Neural progenitor cell (in vitro differentiated cells): ENCODE measurements at regions not wholly inside any gene's neighbourhood (a gene's known extent, or its start where the extent isn't known, plus 50 kb on each side); places are given as distances from the start of the nearest gene placed in this dataset.

Source experiments
- DNase-seq: peaks from one replicate; pipeline ENCODE4 v3.0.0-alpha.2; 2016; ENCODE audit warnings: low spot score
- H2AFZ ChIP-seq: fragments of 200-600 bp; sonication (generic); replicated peaks from 2 replicates; pipeline ENCODE4 v1.6.1; 2016; ENCODE audit warnings: antibody characterized with exemption
- H3F3A ChIP-seq: fragments of 200-600 bp; sonication (generic); 2 replicates; pipeline ENCODE4 v1.6.1; 2016; ENCODE audit warnings: antibody characterized with exemption, low read depth
- H3K27ac ChIP-seq: fragments of 200-600 bp; sonication (generic); 2 replicates; pipeline ENCODE4 v1.5.1; 2016; ENCODE audit warnings: mild to moderate bottlenecking
- H3K27me3 ChIP-seq: fragments of 200-600 bp; sonication (generic); 2 replicates; pipeline ENCODE4 v1.6.1; 2016; ENCODE audit warnings: mild to moderate bottlenecking, moderate library complexity
- H3K36me3 ChIP-seq: fragments of 200-600 bp; sonication (generic); 2 replicates; pipeline ENCODE4 v1.5.1; 2016
- H3K4me1 ChIP-seq: fragments of 200-600 bp; sonication (generic); 2 replicates; pipeline ENCODE4 v1.6.1; 2016; ENCODE audit warnings: mixed run types
- H3K4me2 ChIP-seq: fragments of 200-600 bp; sonication (generic); 2 replicates; pipeline ENCODE4 v1.6.1; 2016
- H3K4me3 ChIP-seq: fragments of 200-600 bp; sonication (generic); 2 replicates; pipeline ENCODE4 v1.5.1; 2016
- H3K79me2 ChIP-seq: fragments of 200-600 bp; sonication (generic); 2 replicates; pipeline ENCODE4 v1.6.1; 2016; ENCODE audit warnings: low read depth
- H3K9ac ChIP-seq: fragments of 200-600 bp; sonication (generic); 2 replicates; pipeline ENCODE4 v1.6.1; 2016
- H3K9me3 ChIP-seq: fragments of 200-600 bp; sonication (generic); 2 replicates; pipeline ENCODE4 v1.5.1; 2016; ENCODE audit warnings: low read depth
- H4K20me1 ChIP-seq: fragments of 200-600 bp; sonication (generic); 2 replicates; pipeline ENCODE4 v1.6.1; 2016; ENCODE audit warnings: low read depth
- H3K27ac Mint-ChIP-seq: 3 replicates; pipeline ENCODE4 v1.8.0; 2021; ENCODE audit warnings: mixed read lengths
- H3K27me3 Mint-ChIP-seq: 2 replicates; pipeline ENCODE4 v1.8.0; 2022; ENCODE audit warnings: low read depth, mild to moderate bottlenecking, inconsistent platforms, moderate library complexity, mixed read lengths; ENCODE audit not compliant: insufficient read depth
- H3K36me3 Mint-ChIP-seq: 3 replicates; pipeline ENCODE4 v1.8.0; 2021; ENCODE audit warnings: mixed read lengths
- H3K4me1 Mint-ChIP-seq: 3 replicates; pipeline ENCODE4 v1.8.0; 2021; ENCODE audit warnings: mixed read lengths
- H3K4me3 Mint-ChIP-seq: 3 replicates; pipeline ENCODE4 v1.8.0; 2021; ENCODE audit warnings: mild to moderate bottlenecking, moderate library complexity, mixed read lengths
- H3K9me3 Mint-ChIP-seq: 3 replicates; pipeline ENCODE4 v1.8.0; 2020; ENCODE audit warnings: mixed read lengths
- CTCF ChIP-seq: fragments of 200-600 bp; sonication (generic); IDR thresholded peaks from 2 replicates; pipeline ENCODE4 v1.5.1; 2017; ENCODE audit warnings: antibody characterized with exemption, mild to moderate bottlenecking
- EZH2 ChIP-seq: fragments of 200-600 bp; sonication (generic); IDR thresholded peaks from 2 replicates; pipeline ENCODE4 v1.6.1; 2017; ENCODE audit warnings: antibody characterized with exemption, mild to moderate bottlenecking, moderate library complexity
- EZH2phosphoT487 ChIP-seq: fragments of 200-600 bp; sonication (generic); IDR thresholded peaks from 2 replicates; pipeline ENCODE4 v1.6.1; 2017; ENCODE audit warnings: antibody characterized with exemption

DNA sequence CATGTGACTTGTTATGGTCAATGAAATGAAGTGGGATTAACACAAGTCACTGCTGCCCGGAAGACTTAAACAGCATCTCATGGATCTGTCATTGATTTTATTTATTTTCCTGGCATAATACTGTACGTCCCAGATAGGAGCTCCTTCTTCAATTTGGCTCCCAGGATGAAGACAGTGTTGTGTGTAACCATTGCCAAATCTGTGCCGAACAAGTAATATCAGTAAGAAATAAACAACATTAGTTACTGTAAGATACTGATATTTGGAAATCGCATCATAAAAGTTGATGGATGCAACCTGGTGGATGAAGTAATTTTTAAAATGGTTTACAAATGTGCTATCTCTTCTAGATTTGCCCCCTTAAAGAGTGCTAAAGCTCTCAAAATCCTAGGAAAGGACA, 419.0 kb upstream of the MMADHC start:
- Histone ChIP-seq H3K36me3 (no peaks in the 10 kb centered on the region), H3K9ac (no peak overlapping the region), H3F3A (no peaks in the 10 kb centered on the region), H3K79me2 (no peaks in the 10 kb centered on the region), H3K4me1 (no peaks in the 10 kb centered on the region), H3K27me3 (no peaks in the 10 kb centered on the region), H2AFZ (no peak overlapping the region), H3K27ac (no peak overlapping the region), H3K9me3 (no peaks in the 10 kb centered on the region), H3K4me2 (no peak overlapping the region), H3K4me3 (no peak overlapping the region), H4K20me1 (no peaks in the 10 kb centered on the region)
- Mint-ChIP-seq H3K27ac (no peak overlapping the region), H3K9me3 (no peaks in the 10 kb centered on the region), H3K4me1 (peaks cover 2% of the 10 kb centered on the region), H3K4me3 (no peak overlapping the region), H3K27me3 (no peaks in the 10 kb centered on the region), H3K36me3 (no peaks in the 10 kb centered on the region)
- TF ChIP-seq EZH2 = no peak
- no peak for TF ChIP-seq CTCF
- no peak for TF ChIP-seq EZH2phosphoT487
- no peak for DNase-seq

DNA sequence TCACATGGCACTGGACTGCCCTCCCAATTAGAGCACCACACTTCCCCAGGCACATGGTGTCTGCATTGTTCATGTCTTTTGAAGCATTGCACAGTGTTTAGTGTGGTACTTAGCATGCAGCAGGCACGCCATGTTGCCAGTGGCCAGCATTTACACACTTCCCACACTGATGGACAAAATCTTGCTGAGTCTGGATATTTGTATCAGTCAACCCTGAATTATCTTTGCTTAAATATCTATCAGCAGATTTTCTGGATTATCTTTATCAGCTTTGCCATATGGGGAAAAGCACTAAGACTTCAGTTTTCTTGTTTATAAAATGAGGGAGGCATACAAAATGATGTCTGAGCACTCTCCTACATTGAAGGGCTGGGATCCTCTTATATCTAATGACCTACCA, 416.0 kb upstream of the MMADHC start:
- Histone ChIP-seq H3K4me3 (no peak overlapping the region), H3F3A (no peaks in the 10 kb centered on the region), H3K27me3 (no peaks in the 10 kb centered on the region), H2AFZ (no peak overlapping the region), H3K4me2 (no peak overlapping the region), H3K4me1 (no peaks in the 10 kb centered on the region), H4K20me1 (no peaks in the 10 kb centered on the region), H3K36me3 (no peaks in the 10 kb centered on the region), H3K27ac (no peak overlapping the region), H3K9me3 (no peaks in the 10 kb centered on the region), H3K9ac (no peak overlapping the region), H3K79me2 (no peaks in the 10 kb centered on the region)
- no peak for TF ChIP-seq EZH2phosphoT487
- TF ChIP-seq EZH2 = no peak
- no peak for TF ChIP-seq CTCF
- H3K4me1 Mint-ChIP-seq = peaks cover 2% of the 10 kb centered on the region
- H3K27ac Mint-ChIP-seq = no peak overlapping the region
- no peaks in the 10 kb centered on the region for H3K36me3 Mint-ChIP-seq
- peaks cover 3% of the 10 kb centered on the region for H3K9me3 Mint-ChIP-seq
- no peak for DNase-seq
- no peak overlapping the region for H3K4me3 Mint-ChIP-seq
- no peaks in the 10 kb centered on the region for H3K27me3 Mint-ChIP-seq

- no peaks in the 10 kb centered on the region for H3K9me3 ChIP-seq
- no peak overlapping the region for H3K9ac ChIP-seq
- H3F3A ChIP-seq = no peaks in the 10 kb centered on the region
- Mint-ChIP-seq H3K4me1 (peaks cover 2% of the 10 kb centered on the region), H3K27me3 (no peaks in the 10 kb centered on the region), H3K9me3 (peaks cover 8% of the 10 kb centered on the region), H3K4me3 (no peak overlapping the region), H3K36me3 (no peaks in the 10 kb centered on the region), H3K27ac (no peak overlapping the region)
- no peak for TF ChIP-seq CTCF
- no peak overlapping the region for H3K4me2 ChIP-seq
- H3K27ac ChIP-seq = no peak overlapping the region
- H3K4me3 ChIP-seq = no peak overlapping the region
- no peak for DNase-seq
- H3K4me1 ChIP-seq = no peaks in the 10 kb centered on the region
- no peaks in the 10 kb centered on the region for H3K27me3 ChIP-seq
- no peak overlapping the region for H2AFZ ChIP-seq
- no peaks in the 10 kb centered on the region for H3K79me2 ChIP-seq
- H3K36me3 ChIP-seq = no peaks in the 10 kb centered on the region
- no peaks in the 10 kb centered on the region for H4K20me1 ChIP-seq
Observed at GRCh38 chr2:150001788-150002187, 414.2 kb upstream of the MMADHC start.

GRCh38 chr2:149996901-149997300, 409.3 kb upstream of the MMADHC start:
- Mint-ChIP-seq H3K4me1 (no peaks in the 10 kb centered on the region), H3K4me3 (no peak overlapping the region), H3K36me3 (no peaks in the 10 kb centered on the region), H3K27ac (no peak overlapping the region), H3K27me3 (no peaks in the 10 kb centered on the region), H3K9me3 (peaks cover 8% of the 10 kb centered on the region)
- Histone ChIP-seq H3K4me1 (no peaks in the 10 kb centered on the region), H3K27ac (no peak overlapping the region), H3K4me3 (no peak overlapping the region), H3F3A (no peaks in the 10 kb centered on the region), H3K27me3 (no peaks in the 10 kb centered on the region), H3K79me2 (no peaks in the 10 kb centered on the region), H3K4me2 (no peak overlapping the region), H3K9me3 (no peaks in the 10 kb centered on the region), H4K20me1 (no peaks in the 10 kb centered on the region), H3K36me3 (no peaks in the 10 kb centered on the region), H2AFZ (no peak overlapping the region), H3K9ac (no peak overlapping the region)
- no peak for DNase-seq
- no peak for TF ChIP-seq CTCF
- no peak for TF ChIP-seq EZH2
- no peak for TF ChIP-seq EZH2phosphoT487
